CD4-positive, alpha-beta T cell (primary cell): ENCODE measurements at regions not wholly inside any gene's neighbourhood (a gene's known extent, or its start where the extent isn't known, plus 50 kb on each side); places are given as distances from the start of the nearest gene placed in this dataset.

Experiments
- ATAC-seq: fragments of 200-7000 bp; cut with Tn5 transposase; one replicate; pipeline ENCODE4 v1.10.0; 2022; ENCODE audit warnings: mild to moderate bottlenecking; ENCODE audit not compliant: poor library complexity
- CTCF ChIA-PET: fragments of 350-600 bp; sonication (Branson Sonifier 250); formaldehyde crosslinking; loops from one replicate; lab custom pipeline; 2021; ENCODE audit warnings: antibody characterized with exemption, inconsistent platforms; lab: Charles Lee
- POLR2A ChIA-PET: fragments of 350-600 bp; sonication (Branson Sonifier 250); formaldehyde crosslinking; loops from one replicate; lab custom pipeline; 2021; ENCODE audit warnings: antibody characterized with exemption, inconsistent platforms; lab: Charles Lee
- DNase-seq, 14 experiments: peaks; one replicate each; pipeline ENCODE4 v3.0.0-alpha.2; 2013 to 2020; ENCODE audit warnings: mixed read lengths in 2 of 14
- H3K27ac ChIP-seq, 2 donors: one replicate each; pipeline versions ENCODE4 v1.5.1 to v1.7.0; 2013; ENCODE audit warnings: low read length in 2 of 2, low read depth in 1 of 2, mild to moderate bottlenecking in 1 of 2
- H3K27me3 ChIP-seq, 2 experiments: 1 replicate in 1 of 2; 2 replicates in 1 of 2; pipeline versions ENCODE4 v1.6.1 to v1.7.0; 2013; ENCODE audit warnings: low read length in 2 of 2, control low read depth in 1 of 2, mild to moderate bottlenecking in 1 of 2, moderate library complexity in 1 of 2; ENCODE audit not compliant: insufficient read depth in 2 of 2, control insufficient read depth in 1 of 2
- H3K36me3 ChIP-seq: one replicate; pipeline ENCODE4 v1.6.1; 2013; ENCODE audit warnings: low read length, control low read depth; ENCODE audit not compliant: insufficient read depth
- H3K4me1 ChIP-seq: one replicate; pipeline ENCODE4 v1.6.1; 2013; ENCODE audit warnings: low read length, control low read depth; ENCODE audit not compliant: insufficient read depth
- H3K4me3 ChIP-seq: one replicate; pipeline ENCODE4 v1.5.1; 2013; ENCODE audit warnings: mild to moderate bottlenecking, low read length, moderate library complexity
- H3K9me3 ChIP-seq, 2 experiments: 1 replicate in 1 of 2; 2 replicates in 1 of 2; pipeline versions ENCODE4 v1.6.1 to v1.7.0; 2013; ENCODE audit warnings: low read length in 2 of 2, mild to moderate bottlenecking in 2 of 2, control low read depth in 1 of 2, moderate library complexity in 1 of 2; ENCODE audit not compliant: control insufficient read depth in 1 of 2, insufficient read depth in 1 of 2
- H3K27ac Mint-ChIP-seq: one replicate; pipeline ENCODE4 v1.8.0; 2020; ENCODE audit warnings: mixed read lengths
- H3K27me3 Mint-ChIP-seq: one replicate; pipeline ENCODE4 v1.8.0; 2021; ENCODE audit warnings: mixed read lengths
- H3K36me3 Mint-ChIP-seq: one replicate; pipeline ENCODE4 v1.8.0; 2021; ENCODE audit warnings: low read depth, mixed read lengths
- H3K4me1 Mint-ChIP-seq: one replicate; pipeline ENCODE4 v1.8.0; 2021; ENCODE audit warnings: low read depth, mixed read lengths
- H3K4me3 Mint-ChIP-seq: one replicate; pipeline ENCODE4 v1.8.0; 2020; ENCODE audit warnings: mild to moderate bottlenecking, mixed read lengths
- H3K9me3 Mint-ChIP-seq: one replicate; pipeline ENCODE4 v1.8.0; 2020; ENCODE audit warnings: mixed read lengths
- CTCF ChIP-seq: fragments of 200-600 bp; IDR thresholded peaks from one replicate; pipeline ENCODE4 v1.8.0; 2022; ENCODE audit warnings: antibody characterized with exemption, mild to moderate bottlenecking
- intact Hi-C, 2 experiments: fragments of 100-400 bp; cut with DNase I in 1 of 2; cut with micrococcal nuclease in 1 of 2; formaldehyde crosslinking; loops; one replicate each; pipeline versions ENCODE4 v1.15.1 to v1.9.0; 2023 to 2025; cut with DNase I, micrococcal nuclease

- Histone ChIP-seq H3K4me3 (no peak overlapping the region), H3K9me3 (peaks cover 0 to 3% of the 10 kb centered on the region in 2 experiments), H3K27me3 (no peaks in the 10 kb centered on the region), H3K4me1 (no peaks in the 10 kb centered on the region), H3K36me3 (no peaks in the 10 kb centered on the region), H3K27ac (no peak overlapping the region)
- Mint-ChIP-seq H3K4me1 (no peaks in the 10 kb centered on the region), H3K27me3 (no peaks in the 10 kb centered on the region), H3K36me3 (no peaks in the 10 kb centered on the region), H3K27ac (no peak overlapping the region), H3K4me3 (no peak overlapping the region), H3K9me3 (peaks cover 27% of the 10 kb centered on the region)
- intact Hi-C loops: no loop called here
- POLR2A ChIA-PET: no interaction called here
- DNase-seq (no peak), ATAC-seq (no peak)
- CTCF ChIA-PET: no interaction called here
- TF ChIP-seq CTCF: no peak
Observed at GRCh38 chr16:59887856-59888255, 1153.7 kb upstream of the GOT2 start.

DNA sequence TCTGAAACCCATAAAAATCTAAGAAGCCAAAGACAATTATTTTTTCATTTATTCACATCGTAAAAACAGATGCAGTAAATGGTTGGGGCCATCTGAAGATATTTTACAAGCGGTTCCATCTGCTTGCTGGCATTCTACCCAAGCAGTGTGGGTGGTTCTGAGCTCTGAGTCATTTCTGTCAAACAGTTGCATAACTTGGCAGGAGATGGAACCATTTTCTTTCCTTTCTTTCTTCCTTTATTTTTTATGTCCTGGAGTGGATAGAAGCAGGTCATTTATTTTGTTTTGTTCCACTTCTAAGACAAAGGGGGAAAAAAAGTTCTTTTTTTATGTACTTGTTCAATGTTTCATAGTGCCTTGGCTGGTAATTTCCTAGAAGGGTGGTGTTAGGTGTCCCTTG is 1151.9 kb upstream of the GOT2 start:
- intact Hi-C loops: no loop called here
- H3K36me3 Mint-ChIP-seq: no peaks in the 10 kb centered on the region
- H3K4me3 Mint-ChIP-seq: no peak overlapping the region
- H3K9me3 ChIP-seq: no peaks in the 10 kb centered on the region
- ChIA-PET POLR2A (no interaction called here), CTCF (no interaction called here)
- H3K4me1 ChIP-seq: no peaks in the 10 kb centered on the region
- H3K27me3 Mint-ChIP-seq: no peaks in the 10 kb centered on the region
- no peak for ATAC-seq
- no peak for TF ChIP-seq CTCF
- DNase-seq: no peak
- no peaks in the 10 kb centered on the region for H3K4me1 Mint-ChIP-seq
- H3K36me3 ChIP-seq: no peaks in the 10 kb centered on the region
- H3K27ac ChIP-seq: no peak overlapping the region
- no peak overlapping the region for H3K27ac Mint-ChIP-seq
- H3K27me3 ChIP-seq: no peaks in the 10 kb centered on the region
- peaks cover 22% of the 10 kb centered on the region for H3K9me3 Mint-ChIP-seq
- no peak overlapping the region for H3K4me3 ChIP-seq

DNA sequence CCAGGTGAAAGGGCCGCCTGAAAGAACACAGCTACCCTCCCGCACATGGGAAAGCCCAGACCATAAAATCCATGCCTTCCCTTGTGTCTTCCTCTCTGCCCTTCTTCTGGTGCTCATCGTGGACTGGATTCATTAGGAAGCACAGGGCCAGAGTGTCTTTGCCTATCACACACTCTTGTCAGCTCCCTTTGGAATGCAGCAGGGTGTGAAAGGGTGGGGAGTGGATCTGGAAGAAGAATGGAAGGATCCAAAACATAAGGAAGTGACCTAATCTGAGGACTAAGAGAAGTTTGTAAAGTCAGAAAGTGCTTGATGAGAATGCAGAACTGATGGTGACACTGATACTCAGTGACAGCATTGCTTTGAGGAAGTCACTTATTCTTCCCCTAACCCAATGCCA is 1147.3 kb upstream of the GOT2 start:
- Histone ChIP-seq H3K4me1 (no peaks in the 10 kb centered on the region), H3K4me3 (no peak overlapping the region), H3K36me3 (no peaks in the 10 kb centered on the region), H3K9me3 (peaks cover 0 to 3% of the 10 kb centered on the region in 2 experiments), H3K27ac (no peak overlapping the region), H3K27me3 (no peaks in the 10 kb centered on the region)
- ChIA-PET CTCF (no interaction called here), POLR2A (no interaction called here)
- DNase-seq: no peak
- no peak for TF ChIP-seq CTCF
- no peaks in the 10 kb centered on the region for H3K27me3 Mint-ChIP-seq
- H3K4me1 Mint-ChIP-seq: no peaks in the 10 kb centered on the region
- no peak overlapping the region for H3K27ac Mint-ChIP-seq
- no peak for ATAC-seq
- H3K36me3 Mint-ChIP-seq: no peaks in the 10 kb centered on the region
- intact Hi-C loops: no loop called here
- H3K4me3 Mint-ChIP-seq: no peak overlapping the region
- H3K9me3 Mint-ChIP-seq: peaks cover 10% of the 10 kb centered on the region
